ENCODE measurements at regions not wholly inside any gene's neighbourhood (a gene's known extent, or its start where the extent isn't known, plus 50 kb on each side); places are given as distances from the start of the nearest gene placed in this dataset.

DNA sequence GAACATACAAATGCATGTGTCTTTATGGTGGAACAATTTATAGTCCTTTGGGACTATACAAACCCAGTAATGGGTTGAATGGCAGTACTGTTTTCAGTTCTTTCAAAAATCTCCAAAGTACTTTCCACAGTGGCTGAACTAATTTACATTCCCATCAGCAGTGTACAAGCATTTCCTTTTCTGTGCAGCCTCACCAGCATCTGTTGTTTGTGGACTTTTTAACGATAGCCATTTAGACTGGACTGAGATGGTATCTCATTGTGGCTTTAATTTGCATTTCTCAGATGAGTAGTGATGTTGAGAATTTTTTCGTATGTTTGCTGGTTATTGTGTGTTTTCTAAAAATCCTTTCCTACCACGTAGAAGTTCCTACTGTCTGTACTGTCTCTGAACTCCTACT is 327.2 kb upstream of the ZFP64 start:
- Histone ChIP-seq H3F3A (ENCODE audit: low read depth) (no peaks in the 10 kb centered on the region), H3K9me3 (ENCODE audit: insufficient read depth, low read depth, low read length) (0 out of 2 replicates have a peak, but pooled peaks cover 5% of the 10 kb centered on the region), H3K9ac (ENCODE audit: low read depth, low read length, poor library complexity, severe bottlenecking) (no peak overlapping the region), H3K4me1 (ENCODE audit: insufficient read depth, low read length, poor library complexity, severe bottlenecking) (no peaks in the 10 kb centered on the region), H2AFZ (ENCODE audit: low read length) (no peak overlapping the region), H3K27me3 (ENCODE audit: insufficient read depth, low read length, poor library complexity, severe bottlenecking) (no peaks in the 10 kb centered on the region), H3K4me2 (ENCODE audit: low read depth, low read length, poor library complexity, severe bottlenecking) (no peak overlapping the region), H3K36me3 (ENCODE audit: insufficient read depth, low read length) (no peaks in the 10 kb centered on the region), H3K4me3 (ENCODE audit: low read length, poor library complexity, severe bottlenecking) (no peak overlapping the region), H3K9me2 (replicated peaks; ENCODE audit: low read depth, low read length) (no peaks in the 10 kb centered on the region), H3K79me2 (ENCODE audit: insufficient read depth, low read length) (no peaks in the 10 kb centered on the region), H4K20me1 (ENCODE audit: insufficient read depth, low read length, poor library complexity, severe bottlenecking) (no peaks in the 10 kb centered on the region)
- no peak for TF ChIP-seq EZH2phosphoT487 (IDR thresholded peaks at IDR 0.05; ENCODE audit: borderline replicate concordance)
- TF ChIP-seq, protein P1, sequence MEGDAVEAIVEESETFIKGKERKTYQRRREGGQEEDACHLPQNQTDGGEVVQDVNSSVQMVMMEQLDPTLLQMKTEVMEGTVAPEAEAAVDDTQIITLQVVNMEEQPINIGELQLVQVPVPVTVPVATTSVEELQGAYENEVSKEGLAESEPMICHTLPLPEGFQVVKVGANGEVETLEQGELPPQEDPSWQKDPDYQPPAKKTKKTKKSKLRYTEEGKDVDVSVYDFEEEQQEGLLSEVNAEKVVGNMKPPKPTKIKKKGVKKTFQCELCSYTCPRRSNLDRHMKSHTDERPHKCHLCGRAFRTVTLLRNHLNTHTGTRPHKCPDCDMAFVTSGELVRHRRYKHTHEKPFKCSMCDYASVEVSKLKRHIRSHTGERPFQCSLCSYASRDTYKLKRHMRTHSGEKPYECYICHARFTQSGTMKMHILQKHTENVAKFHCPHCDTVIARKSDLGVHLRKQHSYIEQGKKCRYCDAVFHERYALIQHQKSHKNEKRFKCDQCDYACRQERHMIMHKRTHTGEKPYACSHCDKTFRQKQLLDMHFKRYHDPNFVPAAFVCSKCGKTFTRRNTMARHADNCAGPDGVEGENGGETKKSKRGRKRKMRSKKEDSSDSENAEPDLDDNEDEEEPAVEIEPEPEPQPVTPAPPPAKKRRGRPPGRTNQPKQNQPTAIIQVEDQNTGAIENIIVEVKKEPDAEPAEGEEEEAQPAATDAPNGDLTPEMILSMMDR (conservative IDR thresholded peaks at IDR 0.05; ENCODE audit: low read length): no peak

DNA sequence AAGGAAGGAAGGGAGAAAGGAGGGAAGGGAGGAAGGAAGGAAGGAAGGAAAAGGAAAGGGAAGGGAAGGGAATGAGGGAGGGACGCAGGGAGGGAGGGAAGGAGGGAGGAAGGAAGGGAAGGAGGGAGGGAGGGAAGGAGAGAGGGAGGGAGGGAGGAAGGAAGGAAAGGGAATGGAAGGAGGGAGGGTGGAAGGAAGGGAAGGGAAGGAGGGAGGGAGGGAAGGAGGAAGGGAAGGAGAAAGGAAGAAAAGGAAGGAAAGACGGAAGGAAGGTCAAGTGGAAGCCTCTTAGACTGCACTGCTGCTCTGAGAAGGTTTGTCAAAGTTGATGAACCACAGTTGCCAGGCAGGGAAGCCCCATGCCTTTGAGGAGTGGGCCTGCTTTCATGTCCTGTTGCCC is 324.3 kb upstream of the ZFP64 start:
- TF ChIP-seq, protein P1 (conservative IDR thresholded peaks at IDR 0.05; ENCODE audit: low read length): no peak
- no peak for TF ChIP-seq EZH2phosphoT487 (IDR thresholded peaks at IDR 0.05; ENCODE audit: borderline replicate concordance)

DNA sequence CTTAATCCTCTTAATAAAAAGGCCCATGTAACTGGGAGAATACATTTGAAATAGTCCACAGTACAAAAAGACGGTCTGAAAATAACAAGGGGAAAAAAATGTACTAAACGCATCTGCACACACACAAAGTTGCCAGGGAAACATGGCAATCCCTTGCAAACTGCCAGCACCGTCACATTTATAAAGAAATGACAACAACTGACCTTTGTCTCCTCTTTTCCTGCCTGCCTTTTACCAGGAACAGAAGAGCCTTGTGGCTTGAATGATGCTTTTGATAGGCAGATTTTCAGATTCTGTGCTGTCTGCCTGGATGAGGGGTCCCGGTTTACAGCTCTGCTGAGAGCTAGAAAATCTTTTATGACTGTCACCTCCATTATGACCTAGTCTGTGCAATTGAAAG is 308.6 kb upstream of the ZFP64 start:
- TF ChIP-seq, protein P1 (conservative IDR thresholded peaks at IDR 0.05; ENCODE audit: low read length): no peak
- no peak for TF ChIP-seq EZH2phosphoT487 (IDR thresholded peaks at IDR 0.05; ENCODE audit: borderline replicate concordance)
- no peak overlapping the region for H3K4me2 ChIP-seq (ENCODE audit: low read depth, low read length, poor library complexity, severe bottlenecking)

More for the DNA sequence above, 324.3 kb upstream of the ZFP64 start:
- H3K9ac ChIP-seq (ENCODE audit: low read depth, low read length, poor library complexity, severe bottlenecking): no peak overlapping the region
- H4K20me1 ChIP-seq (ENCODE audit: insufficient read depth, low read length, poor library complexity, severe bottlenecking): no peaks in the 10 kb centered on the region
- no peak overlapping the region for H3K4me2 ChIP-seq (ENCODE audit: low read depth, low read length, poor library complexity, severe bottlenecking)
- no peaks in the 10 kb centered on the region for H3K36me3 ChIP-seq (ENCODE audit: insufficient read depth, low read length)
- no peaks in the 10 kb centered on the region for H3K79me2 ChIP-seq (ENCODE audit: insufficient read depth, low read length)
- H3K27me3 ChIP-seq (ENCODE audit: insufficient read depth, low read length, poor library complexity, severe bottlenecking): no peaks in the 10 kb centered on the region
- H3K9me3 ChIP-seq (ENCODE audit: insufficient read depth, low read depth, low read length): 0 out of 2 replicates have a peak, but pooled peaks cover 5% of the 10 kb centered on the region
- no peaks in the 10 kb centered on the region for H3K9me2 ChIP-seq (replicated peaks; ENCODE audit: low read depth, low read length)
- H3F3A ChIP-seq (ENCODE audit: low read depth): no peaks in the 10 kb centered on the region
- no peak overlapping the region for H3K4me3 ChIP-seq (ENCODE audit: low read length, poor library complexity, severe bottlenecking)
- H2AFZ ChIP-seq (ENCODE audit: low read length): no peak overlapping the region
- H3K4me1 ChIP-seq (ENCODE audit: insufficient read depth, low read length, poor library complexity, severe bottlenecking): no peaks in the 10 kb centered on the region

More for the DNA sequence above, 308.6 kb upstream of the ZFP64 start:
- Histone ChIP-seq H3F3A (ENCODE audit: low read depth) (no peaks in the 10 kb centered on the region), H3K27me3 (ENCODE audit: insufficient read depth, low read length, poor library complexity, severe bottlenecking) (no peaks in the 10 kb centered on the region), H2AFZ (ENCODE audit: low read length) (no peak overlapping the region), H3K79me2 (ENCODE audit: insufficient read depth, low read length) (no peaks in the 10 kb centered on the region), H3K9me2 (replicated peaks; ENCODE audit: low read depth, low read length) (no peaks in the 10 kb centered on the region), H3K9ac (ENCODE audit: low read depth, low read length, poor library complexity, severe bottlenecking) (no peak overlapping the region), H3K9me3 (ENCODE audit: insufficient read depth, low read depth, low read length) (no peaks in the 10 kb centered on the region), H3K36me3 (ENCODE audit: insufficient read depth, low read length) (no peaks in the 10 kb centered on the region), H3K4me3 (ENCODE audit: low read length, poor library complexity, severe bottlenecking) (no peak overlapping the region), H4K20me1 (ENCODE audit: insufficient read depth, low read length, poor library complexity, severe bottlenecking) (no peaks in the 10 kb centered on the region), H3K4me1 (ENCODE audit: insufficient read depth, low read length, poor library complexity, severe bottlenecking) (no peaks in the 10 kb centered on the region)
